ENCODE measurements at regions not wholly inside any gene's neighbourhood (a gene's known extent, or its start where the extent isn't known, plus 50 kb on each side); places are given as distances from the start of the nearest gene placed in this dataset.

DNA sequence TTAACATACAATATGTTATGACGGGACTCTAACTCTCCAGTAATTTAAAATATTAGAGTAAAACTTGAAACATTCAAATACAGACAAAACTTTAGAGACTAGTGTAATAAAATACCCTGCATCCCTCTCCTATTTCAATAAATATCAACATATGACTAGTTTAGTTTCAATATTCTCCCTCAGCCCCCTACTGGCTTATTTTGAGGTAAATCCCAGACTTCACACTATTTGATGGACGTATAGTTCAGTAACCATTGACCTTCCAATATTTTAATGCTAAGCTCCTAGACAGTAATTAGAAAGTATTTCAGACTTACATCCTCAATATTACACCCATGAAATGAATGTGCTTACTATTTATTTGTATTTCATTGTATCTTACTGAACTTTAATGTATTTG, 180.7 kb upstream of the STARD13 start:
- no peak for ATAC-seq
- no peak for DNase-seq

DNA sequence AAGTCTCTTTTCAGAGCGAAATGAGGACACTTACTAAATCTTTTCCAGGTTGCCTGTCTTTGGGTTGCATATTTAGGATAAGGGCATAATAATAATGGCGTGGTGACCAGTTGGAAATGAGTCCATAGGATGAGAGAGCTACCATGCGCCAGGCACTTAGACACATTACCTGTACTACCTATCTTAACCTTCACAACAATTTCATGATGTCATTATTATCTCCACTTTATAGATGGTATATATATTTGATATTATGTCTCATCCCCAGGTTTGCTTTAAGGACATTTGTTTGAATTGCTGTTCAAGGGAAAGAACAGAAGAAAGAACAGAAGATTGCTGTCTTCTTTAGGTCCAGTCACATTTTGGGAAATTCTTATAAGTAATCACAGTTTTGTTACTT, 182.0 kb upstream of the STARD13 start:
- ATAC-seq (no peak), DNase-seq (no peak)

DNA sequence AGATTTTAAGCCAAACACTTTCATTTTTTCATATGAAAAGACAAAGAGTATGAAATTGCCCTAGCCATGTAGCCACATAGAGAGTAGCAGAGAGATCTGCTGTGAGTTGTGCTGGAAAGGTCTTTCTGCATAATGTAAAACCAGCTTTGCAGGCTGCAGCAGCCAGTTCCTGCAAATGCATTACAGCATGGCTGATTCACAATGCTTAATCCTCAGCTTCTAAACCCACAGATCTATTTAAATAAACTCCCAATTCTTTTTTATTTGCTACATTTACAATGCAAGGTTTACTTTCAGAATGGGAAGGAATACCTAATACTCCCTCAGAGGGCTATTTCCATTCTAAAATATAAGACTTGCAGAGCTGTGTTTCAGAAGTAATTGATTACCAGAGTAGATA, 185.6 kb upstream of the STARD13 start:
- ATAC-seq: no peak
- DNase-seq: no peak

DNA sequence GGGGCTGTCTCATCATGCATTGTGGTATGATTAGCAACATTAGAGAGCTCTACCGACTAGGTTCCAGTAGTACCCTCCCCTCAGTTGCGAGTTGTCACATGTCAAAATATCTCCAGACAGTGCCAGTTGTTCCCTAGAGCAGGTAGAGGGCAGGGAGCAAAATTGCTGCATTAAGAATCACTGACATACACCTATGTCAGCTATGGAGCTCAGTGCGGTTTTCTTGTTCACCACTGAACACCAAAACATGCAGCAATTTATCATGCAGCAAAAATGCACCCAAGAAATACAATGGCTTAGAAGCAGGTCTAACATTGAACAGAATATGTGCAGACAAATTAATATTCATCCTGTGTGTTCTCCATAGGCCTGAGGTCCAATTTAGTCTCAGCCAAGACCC, 186.9 kb upstream of the STARD13 start:
- ATAC-seq (no peak), DNase-seq (no peak)

DNA sequence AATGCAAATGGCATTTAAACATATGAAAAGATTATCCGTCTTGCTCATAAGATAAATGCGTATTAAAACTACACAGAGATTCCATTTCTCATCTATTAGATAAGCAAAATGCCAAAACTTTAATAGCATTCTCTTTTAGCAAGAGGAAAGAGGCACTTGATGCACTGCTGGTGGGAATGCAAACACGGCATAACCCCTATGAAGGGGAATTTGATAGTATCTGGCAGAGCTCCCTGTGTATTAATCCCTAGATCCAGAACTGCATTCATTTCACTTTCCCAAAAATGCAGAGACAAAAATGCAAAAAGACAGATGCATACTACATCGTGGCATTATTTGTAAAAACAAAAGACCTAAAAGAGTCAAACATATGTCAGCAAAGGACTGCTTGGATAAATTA, 193.6 kb upstream of the STARD13 start:
- ATAC-seq (no peak), DNase-seq (no peak)

DNA sequence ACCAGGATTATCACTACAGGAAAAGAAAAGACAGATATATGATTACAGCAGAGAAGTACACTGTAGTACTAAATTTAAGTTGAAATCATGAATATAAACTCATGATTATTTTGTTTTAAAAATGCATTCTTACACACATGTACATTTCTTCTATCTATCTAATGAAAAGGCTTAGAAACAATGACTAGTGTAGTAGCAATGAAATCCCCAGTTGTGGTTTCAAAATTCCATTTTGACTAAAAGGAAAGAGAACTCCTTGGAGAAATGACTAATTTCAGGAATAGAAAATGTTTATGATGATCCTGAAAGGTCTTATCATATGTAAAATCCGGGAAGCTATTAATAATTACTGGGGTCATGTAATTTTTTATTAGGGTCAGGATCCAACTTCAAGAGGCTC, 195.0 kb upstream of the STARD13 start:
- ATAC-seq: no peak
- no peak for DNase-seq

DNA sequence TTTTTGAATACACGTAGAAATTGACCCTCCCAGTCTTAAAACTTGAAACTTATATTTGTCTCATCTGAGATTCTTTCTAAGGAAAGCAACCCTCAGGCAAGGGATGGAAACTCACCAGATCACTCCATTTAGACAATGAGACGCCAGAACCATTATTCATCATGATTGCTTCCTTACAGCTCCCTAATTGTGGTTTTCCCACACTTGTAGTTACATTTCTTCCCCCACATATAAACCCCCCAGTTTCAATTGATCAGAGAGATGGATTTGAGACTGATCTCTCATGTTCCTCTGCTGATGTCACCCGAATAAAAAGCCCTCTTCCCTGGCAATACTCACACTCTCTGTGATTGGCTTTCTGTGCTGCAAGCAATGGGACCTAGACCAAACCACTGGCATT, 197.9 kb upstream of the STARD13 start:
- no peak for ATAC-seq
- DNase-seq: no peak

DNA sequence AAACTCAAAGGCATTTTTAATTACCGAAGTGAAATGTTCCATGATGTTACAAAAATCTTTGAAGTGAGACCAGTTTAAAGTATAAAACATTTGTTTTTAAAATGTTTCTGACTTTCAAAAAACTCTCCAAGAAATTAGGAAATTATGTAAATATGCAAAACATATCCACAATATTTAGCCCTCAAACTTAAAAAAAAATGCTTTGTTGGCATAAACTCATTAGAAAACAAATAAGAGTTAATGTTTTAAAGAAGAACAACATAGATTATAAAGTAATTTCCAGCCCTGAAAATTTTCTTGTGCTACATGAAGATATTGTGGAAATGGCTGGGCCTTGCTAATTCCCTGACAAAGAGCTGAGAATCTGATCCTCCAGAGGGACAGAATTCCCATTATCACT, 199.7 kb upstream of the STARD13 start:
- DNase-seq (no peak), ATAC-seq (no peak)

DNA sequence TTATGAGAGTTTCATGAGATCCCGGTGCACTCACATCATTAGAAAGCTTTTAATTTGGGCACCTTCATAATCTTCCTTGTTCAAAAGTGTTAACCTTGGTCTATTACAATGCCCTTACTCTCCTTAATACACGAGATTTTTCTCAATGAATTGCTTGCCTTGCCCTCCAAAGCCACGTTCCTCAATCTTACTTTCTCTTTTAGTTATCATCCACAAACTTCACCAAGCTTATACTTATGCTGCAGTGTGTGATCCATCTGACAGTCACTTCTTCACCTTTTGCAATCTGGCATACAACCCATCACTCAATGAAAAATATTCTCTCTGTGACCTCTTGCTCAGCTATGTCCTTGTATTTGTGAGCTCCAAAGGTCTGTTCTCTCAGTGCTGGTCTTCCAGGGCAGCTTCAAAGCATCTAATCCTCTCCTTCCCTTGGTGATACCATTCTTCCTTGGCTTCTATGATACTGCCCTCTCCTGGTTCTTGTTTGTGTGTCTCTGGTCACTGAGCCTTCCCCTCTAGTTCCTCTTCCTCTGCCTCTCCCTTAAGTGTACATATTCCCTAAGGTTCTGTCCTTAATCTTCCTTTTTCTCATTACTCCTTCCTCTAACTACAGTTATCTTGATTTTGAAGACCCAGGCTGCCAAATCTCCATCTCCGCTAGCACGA, 202.2 kb upstream of the STARD13 start:
- no peak for DNase-seq
- no peak for ATAC-seq

DNA sequence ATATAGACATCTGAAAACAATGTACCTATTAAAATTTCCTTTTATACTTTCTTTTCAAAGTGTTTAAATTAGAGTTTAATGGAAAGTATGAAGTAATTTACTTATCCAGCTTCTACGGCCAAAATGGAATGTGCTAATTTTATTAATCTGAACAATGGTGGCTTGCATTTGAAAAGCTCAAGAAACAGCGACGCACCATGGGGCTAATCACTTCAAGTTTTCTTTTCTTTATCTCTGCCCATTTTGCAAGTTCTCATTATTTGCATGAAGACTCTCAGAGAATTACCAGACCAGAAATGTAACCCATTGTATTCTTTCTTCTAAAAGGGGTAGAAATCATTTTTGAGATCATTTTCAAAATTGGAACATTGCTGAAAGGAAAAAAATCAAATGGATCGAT, 204.0 kb upstream of the STARD13 start:
- no peak for ATAC-seq
- no peak for DNase-seq

DNA sequence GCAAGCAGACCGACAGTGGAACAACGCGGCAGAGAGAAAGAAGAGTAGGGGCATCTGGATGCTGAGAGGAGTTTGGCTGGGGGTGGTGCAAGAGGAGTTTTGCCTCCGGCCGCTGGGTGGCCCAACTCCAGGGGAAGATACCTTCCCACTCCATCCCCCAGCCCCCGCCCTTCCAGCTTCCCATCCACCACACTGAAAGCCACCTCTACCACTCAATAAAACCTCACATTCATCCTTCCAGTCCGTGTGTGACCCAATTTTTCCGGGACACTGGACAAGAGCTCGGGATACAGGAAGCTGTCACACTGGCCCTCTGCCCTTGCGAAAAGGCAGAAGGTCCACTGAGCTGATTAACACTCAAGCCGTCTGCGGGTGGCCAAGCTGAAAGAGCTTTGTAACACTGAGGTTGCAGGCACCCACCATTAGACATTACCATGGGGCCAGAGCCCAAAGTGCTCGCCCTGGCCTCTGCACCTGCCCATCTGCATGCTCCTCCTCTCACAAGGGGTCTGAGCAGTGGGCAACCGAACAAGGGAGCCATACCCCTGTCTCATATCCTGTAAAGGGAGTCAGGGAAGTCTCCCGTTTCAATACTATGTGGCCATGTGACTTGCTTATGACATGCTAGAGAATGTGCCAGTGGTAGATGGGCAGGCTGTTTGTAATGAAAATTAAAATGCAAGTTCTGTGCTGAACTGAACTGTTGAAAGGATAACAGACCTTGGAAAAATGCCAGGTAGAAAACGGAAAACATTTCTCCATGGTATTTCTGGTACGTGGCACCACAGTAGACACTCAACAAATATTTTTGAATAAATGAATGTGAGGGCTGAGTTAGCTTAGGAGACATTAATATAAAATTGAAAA, 205.1 kb upstream of the STARD13 start:
- no peak for DNase-seq

DNA sequence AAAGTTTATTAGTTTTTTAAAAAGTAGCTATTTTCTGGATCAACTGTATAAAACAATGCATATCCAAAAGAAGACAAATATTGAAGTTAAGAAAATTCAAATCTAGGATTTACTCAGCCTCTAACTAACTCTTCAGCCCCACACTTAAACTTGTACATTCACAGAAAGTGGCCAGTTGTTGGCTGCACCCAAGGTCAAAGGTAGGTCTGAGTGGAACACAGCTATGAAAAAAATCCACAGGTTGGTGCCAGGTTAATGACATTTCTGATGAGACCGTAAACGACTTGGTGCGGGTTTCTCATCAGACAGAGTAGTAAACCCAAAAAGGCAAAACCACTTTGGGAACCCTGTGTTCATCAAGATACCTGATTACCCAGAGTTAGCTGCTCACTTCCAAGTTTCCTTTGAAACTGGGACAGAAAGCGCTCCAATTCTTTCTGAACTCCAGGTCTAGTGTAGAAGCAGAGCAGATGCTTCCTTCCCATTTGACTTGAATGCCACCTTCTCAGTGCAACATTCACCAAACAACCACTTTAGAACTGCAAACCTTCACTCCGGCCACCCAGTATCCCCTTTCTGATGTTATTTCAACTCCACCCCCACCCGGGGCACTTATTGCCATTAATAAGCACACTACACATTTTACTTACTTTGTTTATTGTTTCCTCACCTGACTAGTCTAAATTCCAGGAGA, 208.3 kb upstream of the STARD13 start:
- DNase-seq (no peak), ATAC-seq (no peak)

More for the DNA sequence above, 205.1 kb upstream of the STARD13 start:
- ATAC-seq: no peak

DNA sequence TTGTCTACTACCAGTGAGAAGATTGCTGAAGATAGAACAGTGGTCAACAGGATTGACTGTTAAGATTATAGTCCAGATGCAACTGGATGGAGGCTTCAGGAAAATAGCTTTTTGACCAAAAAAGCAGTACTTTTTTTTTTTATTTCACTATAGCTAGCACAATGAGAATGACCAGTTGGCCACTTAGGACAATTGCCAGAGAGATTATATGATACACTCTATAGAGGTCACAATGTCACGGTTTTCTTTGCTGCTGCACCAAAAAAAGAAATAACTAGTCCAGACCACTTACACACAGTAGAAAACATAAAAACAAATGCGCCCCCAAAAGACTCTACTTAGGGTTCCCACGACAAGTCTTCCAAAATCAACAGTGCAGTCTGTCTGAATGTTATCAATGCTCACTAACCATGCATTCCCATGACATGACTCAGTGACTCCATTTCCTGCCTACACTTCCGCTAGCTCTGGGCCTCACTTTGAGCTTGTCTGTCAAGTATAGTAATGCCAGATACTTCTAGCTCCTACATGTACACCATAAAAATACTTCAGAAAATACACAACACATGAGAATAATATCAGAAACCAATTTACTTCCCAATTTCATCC, 209.1 kb upstream of the STARD13 start:
- ATAC-seq: no peak
- DNase-seq: no peak

DNA sequence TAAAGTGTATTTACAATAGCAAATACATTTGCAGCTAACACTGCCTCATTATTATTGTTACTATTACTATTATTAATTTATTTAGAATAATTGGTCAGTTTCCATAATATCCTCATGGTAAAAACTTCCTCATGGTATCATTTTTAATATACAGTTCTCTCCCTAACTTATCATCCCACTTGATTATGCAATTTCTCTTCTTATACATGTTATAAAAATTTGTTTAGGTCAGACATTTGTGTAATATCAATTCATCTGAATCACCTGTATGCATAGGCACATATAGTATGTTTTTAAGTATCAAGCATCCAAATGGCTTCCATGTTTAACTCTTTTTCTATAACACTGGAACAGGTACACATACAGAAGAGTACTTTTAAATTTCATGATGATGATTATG, 210.8 kb upstream of the STARD13 start:
- ATAC-seq (no peak), DNase-seq (no peak)

DNA sequence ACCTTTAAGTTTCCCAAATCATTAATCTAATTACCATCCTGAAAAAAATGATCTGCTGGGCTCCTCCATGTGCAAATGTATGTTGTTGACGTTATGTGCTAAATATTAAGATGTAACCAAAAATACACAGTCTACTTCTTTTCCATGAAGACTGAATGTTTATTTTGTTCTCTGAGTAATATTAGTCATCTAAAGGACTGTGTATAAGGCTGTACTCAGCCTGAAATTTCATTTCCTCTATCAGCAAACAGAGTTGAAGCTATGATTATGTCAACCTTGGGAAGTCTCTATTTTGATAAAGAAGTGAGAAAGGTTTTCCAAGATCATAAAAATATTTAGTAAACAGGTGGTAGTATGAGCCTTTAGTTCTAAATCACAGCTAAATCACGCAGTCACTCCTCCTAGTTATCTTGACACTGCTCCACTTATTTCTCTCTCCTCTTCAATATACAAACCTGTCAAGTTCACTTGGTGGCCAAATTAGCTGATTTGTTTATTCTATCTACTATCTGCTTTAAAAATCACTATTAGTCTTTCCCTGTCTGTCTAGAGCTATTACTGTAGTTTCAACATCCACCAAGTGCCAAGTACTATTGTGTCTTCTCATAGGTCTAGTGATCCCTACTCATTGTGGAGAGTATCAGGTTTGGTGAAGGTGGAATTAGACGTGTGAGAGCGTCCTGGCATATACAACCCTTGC, 211.7 kb upstream of the STARD13 start:
- ATAC-seq (no peak), DNase-seq (no peak)

DNA sequence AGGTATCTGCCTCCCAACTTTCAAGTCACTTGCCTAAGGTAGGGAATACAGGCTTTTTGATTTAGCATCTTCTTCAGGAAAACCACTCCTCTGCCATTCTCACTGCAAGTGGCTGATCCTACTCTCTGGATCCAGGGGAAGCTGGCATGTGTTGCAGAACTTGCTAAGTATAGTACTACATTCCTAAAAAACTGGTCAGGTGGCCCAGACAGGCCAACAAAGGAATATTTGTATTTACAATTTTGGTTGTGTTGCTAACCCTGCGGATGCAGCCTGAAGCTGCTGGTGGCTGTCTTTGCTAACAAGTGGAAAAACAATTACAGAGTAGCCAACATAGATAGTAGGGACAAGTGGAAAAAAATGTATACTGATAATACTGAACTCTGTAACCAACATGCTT, 222.5 kb upstream of the STARD13 start:
- DNase-seq: no peak
- no peak for ATAC-seq

DNA sequence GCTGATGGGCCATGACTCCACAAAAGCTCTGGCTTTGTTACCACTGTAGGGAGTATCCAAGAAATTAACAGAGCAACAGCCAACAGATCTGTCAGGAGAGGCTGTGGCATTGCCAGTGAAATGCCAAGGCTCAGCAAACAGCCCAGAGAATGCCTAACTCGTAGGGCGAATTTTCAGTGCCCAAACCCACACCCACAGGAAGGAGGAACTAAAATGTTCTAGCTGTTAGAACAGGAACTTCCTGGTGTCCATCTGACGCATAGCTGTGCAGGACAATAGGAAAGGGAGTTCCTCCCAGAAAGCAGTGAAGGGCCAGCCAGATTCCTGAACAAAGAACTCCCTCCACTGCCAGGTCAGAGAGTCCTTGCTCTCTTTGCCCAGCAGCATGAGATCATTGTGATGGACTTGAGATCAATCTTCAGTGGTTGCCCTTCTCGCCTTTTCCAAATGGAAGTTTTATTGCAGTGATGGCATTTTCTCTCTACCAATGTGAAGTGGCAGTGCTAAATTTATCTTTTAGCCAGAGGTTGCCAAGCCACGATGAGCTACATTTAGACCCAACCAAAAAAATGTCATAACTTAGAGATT, 224.2 kb upstream of the STARD13 start:
- ATAC-seq (no peak), DNase-seq (no peak)

DNA sequence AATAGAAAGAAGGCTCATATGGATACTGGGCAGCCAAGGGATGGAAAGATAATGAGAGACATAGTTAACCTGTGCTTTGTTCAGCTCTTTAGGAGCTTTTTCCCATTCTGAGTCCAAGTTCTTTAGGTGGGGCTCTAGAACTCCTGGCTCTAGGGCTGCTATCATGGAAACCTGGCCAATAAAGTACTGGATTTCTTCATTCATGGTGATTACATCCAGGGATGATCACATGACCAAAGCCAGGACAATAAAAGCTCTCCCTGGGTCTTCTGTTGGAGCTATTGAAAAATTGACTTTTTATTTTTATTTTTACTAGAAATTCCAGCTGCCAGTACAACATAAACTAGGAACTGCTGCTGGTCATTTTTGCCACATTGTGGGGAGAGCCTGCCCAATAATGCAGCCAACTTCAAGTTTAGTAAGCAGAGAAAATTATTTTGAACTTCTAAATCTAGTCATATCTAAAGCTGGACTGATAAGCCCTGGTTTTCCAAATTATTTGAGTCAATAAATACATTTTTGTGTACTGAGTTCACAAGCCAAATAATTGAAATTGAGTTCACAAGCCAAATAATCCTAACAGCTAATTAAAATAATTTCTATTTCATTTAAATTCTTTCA, 224.9 kb upstream of the STARD13 start:
- ATAC-seq: no peak
- DNase-seq: no peak

DNA sequence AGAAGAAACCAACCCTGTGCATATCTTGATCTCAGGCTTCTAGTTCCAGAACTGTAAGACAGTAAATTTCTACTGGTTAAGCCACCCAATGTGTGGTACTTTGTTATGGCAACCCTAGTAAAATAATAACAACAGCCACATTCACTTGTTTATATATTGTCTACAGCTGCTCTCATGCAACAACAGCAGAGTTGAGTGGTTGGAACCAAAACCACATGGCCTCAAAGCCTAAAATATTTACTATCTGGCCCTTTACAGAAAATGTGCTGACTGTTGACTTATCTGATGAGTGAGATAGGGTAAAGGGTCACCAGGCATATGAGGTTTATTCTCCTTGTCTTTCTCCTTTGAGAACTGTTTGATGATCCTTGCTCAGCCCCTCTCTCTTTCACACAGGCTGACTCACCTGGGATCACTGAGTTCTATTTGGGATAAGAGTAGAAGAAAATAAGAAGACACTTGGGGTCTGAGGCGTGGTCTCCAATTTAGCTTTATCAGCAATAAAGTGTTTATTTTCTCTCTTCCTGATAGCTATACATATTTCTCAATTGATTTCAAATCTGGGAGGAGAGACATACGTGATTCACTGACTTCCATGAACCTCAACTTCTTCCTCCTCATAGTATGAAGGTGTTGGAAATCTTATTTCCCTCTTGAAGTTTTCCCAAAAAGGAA, 227.5 kb upstream of the STARD13 start:
- DNase-seq: no peak
- ATAC-seq: no peak

DNA sequence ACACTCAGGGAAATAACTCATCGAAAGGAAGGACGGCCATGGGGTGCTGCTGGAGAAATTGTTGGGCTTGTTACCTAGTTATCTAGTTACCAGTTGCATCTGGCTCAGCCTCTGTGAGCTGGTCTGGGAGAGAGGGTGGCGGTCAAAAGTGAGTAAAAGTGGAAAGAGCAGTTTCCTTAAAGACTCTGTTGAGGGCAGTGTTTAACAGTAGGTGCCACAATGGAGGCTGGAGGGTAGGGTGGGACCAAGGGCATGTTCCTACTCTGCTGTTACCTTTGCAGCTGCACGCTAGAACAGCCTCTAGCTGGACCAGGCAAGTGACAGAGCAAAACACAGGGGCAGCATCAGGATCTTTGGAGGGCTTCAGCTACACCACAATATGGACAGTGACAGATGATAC, 228.8 kb upstream of the STARD13 start:
- DNase-seq: no peak

DNA sequence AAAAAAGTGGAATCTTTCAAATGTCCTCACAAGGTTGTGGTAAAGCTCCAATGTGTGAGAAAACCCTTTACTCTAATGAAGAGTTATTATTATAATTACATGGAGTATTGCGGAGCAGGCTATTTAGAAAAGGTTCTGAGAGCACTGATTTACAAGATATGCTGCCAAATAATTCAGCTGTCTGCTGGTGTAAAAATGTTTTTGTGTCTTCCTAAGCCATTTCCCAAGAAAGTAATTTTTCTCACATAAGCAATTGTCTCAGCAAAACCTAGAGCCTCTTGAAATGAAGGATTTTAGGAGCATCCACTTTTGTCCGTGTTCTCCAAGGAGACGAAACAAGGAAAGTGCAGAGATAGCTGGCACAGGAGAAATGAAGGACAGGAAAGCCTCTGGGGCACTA, 229.6 kb upstream of the STARD13 start:
- ATAC-seq (no peak), DNase-seq (no peak)

More for the DNA sequence above, 228.8 kb upstream of the STARD13 start:
- no peak for ATAC-seq

All from stimulated activated naive CD8-positive, alpha-beta T cell treated with anti-CD3 and anti-CD28 coated beads, Interleukin-15, Interleukin-2, amounts not matched to agents 100 U/mL and 50 U/mL, for 24 hours (primary cell).